T-helper 1 cell treated with Interleukin-12 subunit alpha and Interleukin-12 subunit beta and Interleukin-4 antibody, amounts not matched to agents 30 ng/mL and 1 ng/mL, for 36 hours (primary cell): ENCODE measurements at regions not wholly inside any gene's neighbourhood (a gene's known extent, or its start where the extent isn't known, plus 50 kb on each side); places are given as distances from the start of the nearest gene placed in this dataset.

ENCODE experiments used
- intact Hi-C: fragments of 100-400 bp; cut with micrococcal nuclease; formaldehyde crosslinking; loops from one replicate; pipeline ENCODE4 v1.15.1; 2024

DNA sequence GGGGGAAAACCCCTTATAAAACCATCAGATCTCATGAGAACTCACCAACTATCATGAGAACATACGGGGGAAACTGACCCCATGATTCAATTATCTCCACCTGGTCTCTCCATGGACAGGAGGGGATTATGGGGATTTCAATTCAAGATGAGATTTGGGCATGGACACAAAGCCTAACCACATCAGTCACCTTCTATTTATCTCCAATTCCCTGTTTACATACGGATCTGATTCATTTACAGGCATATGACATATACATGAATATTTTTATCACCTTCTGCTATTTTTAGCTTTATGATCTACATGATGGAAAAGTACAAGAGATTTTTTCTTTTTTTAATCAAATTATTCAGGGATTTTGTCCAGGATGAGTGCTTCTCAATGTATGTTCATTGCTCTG is 944.5 kb downstream of the REEP3 start:
- intact Hi-C loops, result no loop called here

DNA sequence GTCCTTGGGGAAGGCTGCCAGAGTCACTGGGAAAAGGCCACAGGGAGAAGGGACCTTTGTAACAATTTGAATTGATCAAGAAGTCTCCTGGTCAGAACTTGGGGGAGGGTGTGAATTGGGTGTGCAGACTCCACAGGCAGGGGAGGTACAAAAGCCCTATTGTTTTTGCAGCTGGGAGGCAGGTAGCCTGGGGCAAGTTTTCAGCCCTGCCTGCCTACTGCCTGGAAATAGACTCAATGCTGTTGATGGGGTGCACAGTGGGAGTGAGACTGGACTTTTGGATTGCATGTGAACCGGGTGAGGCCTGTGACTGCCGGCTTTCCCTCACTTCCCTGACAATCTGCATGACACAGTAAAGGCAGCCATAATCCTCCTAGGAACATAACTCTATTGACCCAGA is 947.0 kb downstream of the REEP3 start:
- intact Hi-C loops, result no loop called here

DNA sequence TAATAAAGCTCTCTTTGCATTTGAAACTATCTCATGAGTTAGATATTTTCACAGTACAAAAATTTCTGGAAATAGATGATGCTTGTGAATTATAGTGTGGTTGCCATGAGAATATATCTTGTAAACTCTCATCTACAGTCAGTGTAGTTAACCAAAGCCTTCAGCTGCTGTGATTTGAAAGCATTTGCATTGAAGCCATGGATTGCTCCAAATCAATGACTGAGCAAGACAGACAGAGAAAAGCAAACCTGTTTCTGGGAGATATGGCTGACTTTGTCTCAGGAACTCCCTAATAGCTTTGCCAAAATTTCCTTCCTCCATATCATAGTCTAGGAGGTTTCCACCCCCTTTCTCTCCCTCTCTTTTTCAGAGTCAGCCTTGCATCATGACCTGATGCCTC is 955.3 kb downstream of the REEP3 start:
- intact Hi-C loops, result no loop called here

DNA sequence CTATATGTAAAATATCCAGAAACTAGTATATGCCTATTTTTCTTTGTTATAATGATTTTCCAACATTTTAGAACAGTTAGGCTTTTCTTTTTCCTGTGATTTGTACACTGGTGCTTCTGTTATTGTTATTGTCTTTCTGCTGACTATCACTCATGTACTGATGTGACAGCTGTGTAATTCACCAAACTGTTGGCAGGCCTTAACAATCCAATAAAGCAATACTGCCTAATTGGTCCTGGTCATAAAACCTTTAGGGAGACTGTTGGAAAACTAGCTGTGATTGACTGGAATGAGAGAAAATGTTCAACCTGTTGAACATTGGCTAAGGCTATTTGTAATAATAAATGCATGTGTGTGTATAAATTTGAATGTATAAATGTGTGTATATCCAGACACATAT is 956.6 kb downstream of the REEP3 start:
- intact Hi-C loops, result no loop called here

DNA sequence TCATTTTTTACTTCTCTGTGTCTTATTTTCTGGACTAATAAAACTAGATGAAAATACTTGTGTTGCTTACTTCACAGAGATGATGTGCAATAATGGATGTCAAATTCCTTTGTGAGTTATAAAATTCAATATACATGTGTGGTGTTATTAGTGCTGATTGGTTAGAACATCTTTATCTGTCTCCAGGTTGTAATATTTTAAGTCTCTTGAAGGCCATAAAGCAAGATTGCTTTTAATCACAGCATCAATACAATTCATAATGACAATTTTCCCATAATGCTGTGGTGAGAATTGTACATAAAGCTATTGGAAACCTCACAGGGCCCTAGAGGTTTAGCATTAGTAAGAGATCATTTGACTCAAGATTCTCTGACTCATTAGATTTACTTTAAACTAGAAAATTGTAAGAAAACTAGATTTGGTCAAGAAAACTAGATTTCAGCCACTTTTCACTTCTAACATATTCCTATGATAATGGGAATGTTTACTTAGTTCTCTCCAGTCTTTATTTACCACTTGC is 963.7 kb downstream of the REEP3 start:
- intact Hi-C loops, result no loop called here

DNA sequence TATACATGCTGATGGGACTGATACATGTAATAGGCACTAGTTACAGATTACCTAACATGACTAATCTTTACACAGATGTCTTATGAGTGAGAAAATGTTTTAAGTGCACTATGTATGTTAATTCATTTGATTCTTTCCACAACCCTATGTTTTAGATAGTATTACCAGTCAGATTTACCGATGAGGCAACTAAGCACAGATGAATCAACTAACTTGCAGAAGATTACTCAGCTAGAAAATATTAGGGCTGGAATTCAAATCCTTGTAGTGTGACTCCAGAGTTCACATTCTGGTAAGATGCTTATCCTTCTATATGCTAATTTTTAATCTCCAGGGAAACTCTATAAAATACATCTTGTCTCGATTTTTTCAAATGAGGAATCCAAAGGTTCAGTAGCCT is 964.9 kb downstream of the REEP3 start:
- intact Hi-C loops, result no loop called here

DNA sequence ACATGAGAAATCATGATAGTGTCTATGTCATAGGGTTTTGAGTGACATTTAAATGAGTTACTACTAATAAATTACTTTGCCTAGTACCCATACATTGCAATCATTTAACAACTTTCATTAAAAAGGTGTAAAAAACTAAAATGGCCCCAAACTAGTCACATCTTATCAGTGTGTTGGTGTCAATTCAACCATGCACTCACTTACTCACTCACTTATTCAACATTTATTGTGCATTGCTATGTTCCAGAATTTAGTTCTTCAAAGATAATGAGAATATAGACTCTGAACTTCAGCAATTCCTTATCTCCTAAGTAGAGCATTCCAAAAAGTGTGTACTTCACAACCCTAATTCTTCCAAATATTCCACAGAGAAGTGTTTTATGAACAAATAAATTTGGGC is 965.7 kb downstream of the REEP3 start:
- intact Hi-C loops, result no loop called here

DNA sequence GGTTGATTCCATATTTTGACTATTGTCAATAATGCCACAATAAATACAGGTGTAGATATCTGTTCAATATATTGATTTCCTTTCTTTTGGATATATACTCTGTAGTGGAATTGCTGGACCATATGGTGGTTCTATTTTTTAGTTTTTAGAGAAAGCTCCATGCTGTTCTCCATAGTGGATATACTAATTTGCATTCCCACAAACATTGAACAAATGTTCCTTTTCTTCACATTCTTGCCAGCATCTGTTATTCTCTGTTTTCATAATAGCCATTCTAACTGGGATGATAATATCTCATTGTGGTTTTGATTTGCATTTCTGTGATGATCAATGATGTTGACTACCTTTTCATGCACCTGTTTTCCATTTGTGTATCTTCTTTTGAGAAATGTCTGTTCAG is 973.7 kb downstream of the REEP3 start:
- intact Hi-C loops, result no loop called here

DNA sequence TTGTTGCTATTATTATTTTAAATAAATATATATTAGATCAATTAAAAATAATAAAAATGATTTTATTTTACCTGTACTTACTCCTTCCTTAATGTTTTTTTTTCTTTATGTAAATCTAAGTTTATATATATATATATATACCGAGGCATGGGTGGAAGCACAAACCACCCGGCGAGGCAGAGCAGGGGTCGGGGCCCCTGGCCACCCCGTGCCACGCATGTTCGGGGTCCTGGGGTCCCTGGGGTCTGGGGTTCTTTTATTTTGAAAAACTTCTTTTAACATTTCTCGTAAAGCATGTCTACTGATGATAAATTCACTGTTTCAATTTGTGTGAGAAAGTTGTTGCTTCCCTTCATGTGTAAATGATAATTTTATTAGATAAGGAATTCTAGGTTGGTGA is 976.1 kb downstream of the REEP3 start:
- intact Hi-C loops, result no loop called here

DNA sequence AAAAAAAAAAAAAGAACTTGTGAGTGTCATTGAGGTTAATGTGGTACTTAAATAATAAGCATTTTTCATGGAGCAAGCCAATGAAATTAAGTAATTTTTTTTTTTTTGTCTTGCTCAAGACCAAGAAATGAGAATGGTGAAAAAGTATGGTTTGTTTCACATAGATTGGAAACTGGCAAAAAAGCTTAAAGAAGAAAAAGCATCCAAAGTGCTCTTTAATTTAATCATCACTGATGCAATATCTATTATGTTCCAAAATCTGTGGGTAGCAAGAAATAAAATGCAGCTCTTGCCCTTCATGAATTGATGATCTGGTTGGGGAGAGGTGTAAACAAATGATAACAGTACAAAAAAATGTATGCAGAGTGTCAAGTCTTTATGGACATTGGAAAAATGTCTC is 980.6 kb downstream of the REEP3 start:
- intact Hi-C loops, result no loop called here

DNA sequence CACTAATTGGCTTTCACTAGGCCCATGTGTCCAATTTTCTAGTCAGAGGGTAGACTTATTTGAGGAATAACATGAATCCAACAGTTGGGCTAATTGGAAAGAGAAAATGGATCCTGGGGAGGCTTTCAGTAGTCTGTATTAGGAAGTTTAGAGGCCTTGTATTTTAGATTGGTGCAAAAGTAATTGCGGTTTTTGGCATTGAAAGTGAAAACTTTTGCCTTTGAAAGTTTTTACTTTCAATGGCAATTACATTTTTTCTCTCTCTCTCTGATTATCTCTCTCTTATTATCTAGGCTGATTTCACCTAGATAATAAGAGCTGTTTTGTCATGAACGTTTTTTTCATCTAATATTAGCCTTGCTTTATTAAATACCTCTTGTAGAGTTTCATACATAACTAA is 981.7 kb downstream of the REEP3 start:
- intact Hi-C loops, result no loop called here

DNA sequence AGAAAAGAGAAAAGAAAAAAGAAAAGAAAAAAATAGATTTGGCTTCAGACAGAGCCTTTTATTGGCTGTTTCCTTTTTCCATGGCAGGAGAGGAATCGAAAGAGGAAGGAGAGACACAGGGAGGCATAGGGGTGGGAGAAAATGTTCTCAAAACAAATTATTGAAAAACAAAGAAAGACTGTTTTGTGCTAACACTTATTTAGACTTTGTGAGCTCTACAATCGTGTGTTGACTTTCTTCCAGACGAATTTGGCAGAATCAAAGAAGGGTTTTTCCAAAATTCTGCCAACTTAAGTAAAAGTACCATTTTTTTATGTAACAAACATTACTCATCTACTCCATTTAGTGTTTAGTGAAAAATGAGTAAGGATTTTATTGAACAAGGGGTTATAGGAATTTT is 982.2 kb downstream of the REEP3 start:
- intact Hi-C loops, result no loop called here

DNA sequence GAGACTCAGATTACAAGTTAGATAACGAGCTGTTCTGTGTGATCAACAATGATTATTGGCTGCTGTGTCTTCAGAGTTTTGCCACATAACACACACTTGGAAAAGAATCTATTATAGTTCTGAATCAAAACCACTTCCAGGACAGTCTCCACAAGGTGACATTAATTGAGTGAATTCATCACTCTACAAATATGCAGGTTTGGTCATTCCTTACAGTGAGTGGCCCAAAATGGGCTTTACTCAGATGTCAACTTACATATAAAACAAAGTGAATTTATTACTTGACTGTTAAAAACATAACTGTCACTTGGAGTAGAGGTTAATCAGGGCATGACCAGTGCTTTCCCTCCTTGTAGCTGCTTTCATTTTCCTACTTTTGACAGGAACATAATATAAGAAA is 984.3 kb downstream of the REEP3 start:
- intact Hi-C loops, result no loop called here

DNA sequence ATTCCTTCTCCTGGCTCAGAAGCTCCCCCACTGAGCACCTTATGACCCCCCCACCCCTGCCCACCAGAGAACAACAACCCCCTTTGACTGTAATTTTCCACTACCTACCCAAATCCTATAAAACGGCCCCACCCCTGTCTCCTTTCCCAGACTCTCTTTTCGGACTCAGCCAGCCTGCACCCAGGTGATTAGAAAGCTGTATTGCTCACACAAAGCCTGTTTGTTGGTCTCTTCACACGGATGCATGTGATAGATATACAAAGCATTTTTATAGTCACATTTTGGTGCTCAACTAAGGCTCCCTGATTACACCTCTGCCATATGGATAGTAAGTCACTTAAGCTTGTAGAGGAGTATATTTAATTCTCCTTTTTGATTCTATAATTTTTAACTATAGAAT is 985.8 kb downstream of the REEP3 start:
- intact Hi-C loops, result no loop called here

DNA sequence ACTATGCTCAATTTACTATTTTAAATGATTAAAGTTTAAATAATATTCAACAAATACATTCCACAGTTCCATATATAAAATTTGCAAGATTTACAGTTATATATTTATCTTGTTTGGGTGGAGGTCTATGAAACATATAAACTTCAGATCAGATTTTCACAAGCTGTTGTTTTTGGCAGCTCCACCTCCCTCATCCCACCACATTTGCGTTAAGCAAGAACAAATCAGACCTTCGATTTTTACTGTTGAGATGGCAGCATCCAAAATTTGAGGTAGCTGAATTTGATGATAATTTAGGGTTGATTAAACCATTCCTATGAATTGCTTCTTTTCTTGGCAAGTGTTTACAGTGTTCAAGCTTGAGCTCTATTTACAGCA is 986.4 kb downstream of the REEP3 start:
- intact Hi-C loops, result no loop called here

DNA sequence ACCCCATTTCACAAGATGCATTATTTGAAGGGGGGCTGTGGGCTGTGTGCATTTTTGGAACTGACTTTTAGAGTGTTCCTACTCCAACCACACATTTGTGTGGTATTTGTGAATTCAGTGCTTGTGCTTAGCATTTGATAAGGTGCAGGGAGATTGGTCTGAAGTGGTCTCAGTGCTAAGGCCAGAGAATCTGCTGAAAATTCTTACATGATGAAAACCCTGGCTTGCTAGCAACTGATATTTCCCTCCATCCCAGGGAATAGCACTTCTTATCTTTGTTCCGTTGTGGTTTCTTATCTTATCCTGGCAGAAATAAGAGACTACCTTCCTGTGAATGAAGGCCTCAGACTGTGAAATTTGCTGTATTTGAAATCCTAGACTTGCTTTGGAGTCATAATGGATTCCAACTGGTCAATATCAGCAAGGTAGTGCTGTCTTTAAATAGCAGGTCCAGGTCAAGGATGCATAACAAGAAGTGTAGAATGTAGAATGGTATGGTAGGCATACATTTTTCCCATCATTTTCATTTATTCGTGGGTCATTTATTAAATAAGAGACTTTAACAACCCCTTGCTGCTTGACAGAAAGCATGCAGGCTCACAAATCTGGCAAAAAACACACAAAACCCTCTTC is 986.9 kb downstream of the REEP3 start:
- intact Hi-C loops, result no loop called here

DNA sequence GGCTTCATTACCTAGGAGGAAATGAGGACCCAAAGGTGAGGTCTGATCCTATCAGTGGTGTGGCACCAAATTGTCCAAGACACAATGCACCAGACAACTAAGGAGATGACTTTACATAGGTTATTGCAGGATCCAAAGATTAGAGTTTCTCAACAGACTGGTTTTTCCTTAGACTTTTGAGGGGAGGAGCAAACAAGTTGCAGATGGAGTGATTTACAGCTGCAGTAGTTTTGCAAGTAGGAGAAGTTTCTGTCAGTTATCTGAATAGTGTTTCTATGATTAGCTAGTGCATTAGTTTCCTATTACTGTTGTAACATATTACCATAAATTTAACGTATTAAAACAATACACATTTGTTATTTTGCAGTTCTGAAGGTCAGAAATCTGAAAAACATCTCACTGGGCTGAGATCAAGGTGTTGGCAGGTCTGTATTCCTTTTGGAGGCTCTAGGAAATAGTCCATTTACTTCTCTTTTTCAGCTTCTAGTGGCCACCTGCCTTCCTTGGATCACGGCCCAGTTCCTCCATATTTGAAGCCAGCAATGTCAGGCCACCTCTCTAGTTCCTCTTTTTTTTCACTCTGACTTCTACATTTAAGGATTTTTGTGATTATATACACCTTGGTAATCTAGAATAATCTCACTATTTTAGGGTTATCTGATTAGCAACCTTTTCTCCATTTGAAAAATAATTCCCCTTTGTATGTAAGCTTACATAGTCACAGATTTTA is 994.9 kb downstream of the REEP3 start:
- intact Hi-C loops, result no loop called here

DNA sequence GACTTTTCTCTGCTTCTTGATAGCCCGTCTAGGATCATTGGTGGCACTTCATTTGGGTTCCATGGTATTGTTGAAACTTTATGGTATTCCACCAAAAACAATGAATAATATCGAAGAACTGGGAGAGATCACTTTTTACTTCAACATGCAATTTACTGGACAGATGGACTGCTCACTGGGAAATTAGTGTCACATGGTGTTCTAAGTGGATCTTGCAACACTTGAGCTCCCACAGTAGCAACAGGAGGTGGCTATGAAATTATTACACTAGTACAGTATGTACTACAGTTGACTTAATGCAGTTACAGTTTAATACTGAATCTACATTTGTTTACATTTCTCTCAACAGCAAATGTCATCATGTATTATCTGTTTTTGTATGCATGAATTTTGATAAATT is 997.3 kb downstream of the REEP3 start:
- intact Hi-C loops, result no loop called here

DNA sequence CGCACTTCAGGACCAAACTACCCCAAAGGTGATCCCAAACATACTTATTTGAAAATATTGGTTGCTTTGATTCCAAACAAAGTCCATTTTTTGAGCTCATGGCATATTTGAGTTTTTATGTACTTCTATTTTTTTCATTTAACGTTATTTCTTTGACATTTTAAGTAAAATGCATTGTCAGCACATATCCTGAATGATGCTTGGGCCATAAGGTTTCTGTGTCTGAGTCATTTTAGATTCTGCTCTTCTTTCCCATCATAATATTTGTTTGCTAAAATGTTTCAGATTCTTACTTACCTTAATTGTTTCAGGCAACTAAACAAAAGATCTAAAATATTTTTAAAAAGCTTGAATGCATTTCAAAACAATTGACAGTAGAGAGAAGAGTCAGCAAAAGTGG is 998.2 kb downstream of the REEP3 start:
- intact Hi-C loops, result no loop called here

DNA sequence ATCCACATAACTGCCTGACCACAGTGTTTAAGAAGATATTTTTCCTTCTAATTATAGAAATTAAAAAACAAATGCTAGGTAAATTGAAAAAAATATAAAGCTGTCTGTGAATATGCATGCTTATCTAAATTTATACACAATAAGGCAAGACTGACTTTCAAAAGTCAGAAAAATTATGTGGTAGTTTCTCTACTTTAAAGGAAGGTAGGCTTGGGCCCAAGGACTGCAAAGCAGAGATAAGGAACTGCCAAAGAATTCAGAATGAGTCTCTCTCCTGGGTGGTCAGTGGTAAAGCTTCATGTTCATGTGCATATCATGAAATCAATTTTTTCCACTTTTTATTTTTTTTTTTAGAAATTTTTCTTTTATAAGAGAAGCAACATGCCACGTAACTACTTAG is 998.6 kb downstream of the REEP3 start:
- intact Hi-C loops, result no loop called here

DNA sequence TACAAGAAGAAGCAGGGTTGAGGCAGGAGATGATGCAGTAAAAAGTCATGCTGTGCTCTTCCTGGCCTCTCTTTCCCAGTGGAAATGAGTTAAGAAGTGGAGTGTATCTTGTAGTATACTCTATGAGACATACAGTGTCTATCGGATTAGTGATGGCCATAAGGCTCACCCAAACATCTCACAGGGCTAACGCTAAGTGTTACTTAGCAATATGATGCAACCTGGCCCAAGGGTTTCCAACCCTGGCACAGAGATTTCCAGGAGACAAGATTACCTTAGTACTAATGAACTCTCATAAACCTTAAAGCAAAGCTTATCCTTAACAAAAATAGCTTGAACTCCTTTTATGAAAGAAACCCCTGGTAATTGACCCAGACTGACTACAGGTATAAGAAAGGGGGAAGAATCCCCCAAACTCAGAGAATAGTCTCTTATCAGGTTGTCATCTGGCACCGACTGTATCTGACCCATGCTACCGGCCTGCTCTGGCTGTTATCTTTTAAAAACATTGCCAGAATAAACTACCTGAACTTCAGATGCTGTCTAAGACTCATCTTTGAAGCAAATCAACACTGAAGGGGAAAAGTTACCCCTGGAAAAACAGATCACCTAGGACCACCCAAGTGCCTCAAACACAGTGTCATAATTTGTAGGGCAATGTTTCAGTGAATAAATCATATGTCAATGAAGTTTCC is 1002.0 kb downstream of the REEP3 start:
- intact Hi-C loops, result no loop called here

DNA sequence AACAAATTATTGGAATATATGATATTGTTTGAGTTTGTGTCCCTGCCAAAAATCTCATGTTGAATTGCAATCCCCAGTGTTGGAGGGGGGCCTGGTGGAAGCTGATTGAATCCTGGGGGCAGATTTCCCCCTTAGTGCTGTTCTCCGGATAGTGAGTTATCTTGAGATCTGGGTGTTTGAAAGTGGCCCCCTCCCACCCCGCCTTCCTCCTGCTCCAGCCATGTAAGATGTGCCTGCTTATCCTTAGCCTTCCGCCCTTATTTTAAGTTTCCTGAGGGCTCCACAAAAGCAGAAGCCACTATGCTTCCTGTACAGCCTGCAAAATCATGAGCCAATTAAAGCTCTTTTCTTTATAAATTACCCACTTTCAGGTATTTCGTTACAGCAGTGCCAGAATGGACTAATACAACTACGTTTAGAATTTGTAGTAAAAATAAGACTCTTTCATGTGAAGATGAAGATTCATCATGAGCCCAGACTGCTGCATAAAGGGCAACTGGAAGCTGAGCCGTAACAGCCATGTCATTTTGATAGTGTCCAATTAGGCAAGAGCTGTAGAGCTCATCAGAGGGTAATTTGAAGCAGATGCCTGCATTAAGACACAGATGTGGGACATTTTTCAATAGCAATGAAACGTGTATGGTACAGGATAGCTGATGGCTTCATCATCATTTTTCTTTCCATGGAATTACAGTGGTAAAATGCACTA is 1007.2 kb downstream of the REEP3 start:
- intact Hi-C loops, result no loop called here
